K562 (cell line): ENCODE measurements at regions not wholly inside any gene's neighbourhood (a gene's known extent, or its start where the extent isn't known, plus 50 kb on each side); places are given as distances from the start of the nearest gene placed in this dataset.

ENCODE experiments used
- ARID3A ChIP-seq: IDR thresholded peaks from 2 replicates; pipeline ENCODE4 v1.6.1; 2012; ENCODE audit warnings: low read depth, low read length, improper control_type of control experiment, borderline replicate concordance
- CAMTA2 ChIP-seq: fragments of 250-450 bp; sonication (Bioruptor Pico); conservative IDR thresholded peaks from 2 replicates; pipeline ENCODE4 v1.5.1; 2022
- EWSR1 ChIP-seq: fragments of 450-650 bp; IDR thresholded peaks from 2 replicates; pipeline ENCODE4 v1.6.1; 2018; ENCODE audit warnings: borderline replicate concordance, mild to moderate bottlenecking, low read depth, moderate library complexity; ENCODE audit not compliant: partially characterized antibody
- KLF16 ChIP-seq: IDR thresholded peaks from 2 replicates; pipeline ENCODE4 v1.6.1; 2016; ENCODE audit warnings: antibody characterized with exemption
- NBN ChIP-seq: fragments of 450-650 bp; IDR thresholded peaks from 2 replicates; pipeline ENCODE4 v1.6.1; 2016; ENCODE audit warnings: low read depth, mild to moderate bottlenecking
- NCOA1 ChIP-seq: fragments of 450-650 bp; IDR thresholded peaks from 2 replicates; pipeline ENCODE4 v1.6.1; 2016; ENCODE audit warnings: low read depth
- REST ChIP-seq, 2 experiments: fragments of 450-650 bp; formaldehyde crosslinking in 1 of 2; IDR thresholded peaks; 2 replicates each; pipeline versions ENCODE4 v1.4.0 to v1.6.1; 2014 to 2020; ENCODE audit warnings: mild to moderate bottlenecking in 2 of 2, borderline replicate concordance in 1 of 2, low read depth in 1 of 2
- SMC3 ChIP-seq: conservative IDR thresholded peaks from 2 replicates; pipeline ENCODE4 v1.6.1; 2011; ENCODE audit warnings: low read depth, low read length, improper control_type of control experiment; ENCODE audit not compliant: insufficient read depth
- ZKSCAN1 ChIP-seq: fragments of 150-350 bp; IDR thresholded peaks from 2 replicates; pipeline ENCODE4 v1.6.1; 2016; ENCODE audit warnings: low read depth, low read length
- ZNF12 ChIP-seq: sonication (generic); formaldehyde crosslinking; IDR thresholded peaks from 2 replicates; pipeline ENCODE4 v1.4.0; 2020; ENCODE audit warnings: mild to moderate bottlenecking, missing genetic modification reagents
- ZNF124 ChIP-seq: sonication (generic); formaldehyde crosslinking; IDR thresholded peaks from 2 replicates; pipeline ENCODE4 v1.8.1; 2022; ENCODE audit warnings: missing genetic modification reagents
- ZNF140 ChIP-seq: fragments of 250-450 bp; sonication (Bioruptor Pico); IDR thresholded peaks from 2 replicates; pipeline ENCODE4 v1.8.0; 2021; ENCODE audit warnings: moderate library complexity, mild to moderate bottlenecking, inconsistent platforms
- ZNF507 ChIP-seq: conservative IDR thresholded peaks from 2 replicates; pipeline ENCODE4 v1.6.1; 2017; ENCODE audit warnings: missing genetic modification characterization, missing compliant biosample characterization
- ZNF518B ChIP-seq: fragments of 250-450 bp; sonication (Bioruptor Pico); IDR thresholded peaks from 2 replicates; pipeline ENCODE4 v1.5.0; 2021; ENCODE audit warnings: mild to moderate bottlenecking, moderate library complexity
- ZNF583 ChIP-seq: fragments of 250-450 bp; sonication (Bioruptor Pico); IDR thresholded peaks from 2 replicates; pipeline ENCODE4 v1.4.0; 2020

GRCh38 chr1:222095606-222096475 is 354.0 kb upstream of the DUSP10 start (continued):
- TF ChIP-seq ZNF518B (CRISPR knock-in tag) (no peak), CAMTA2 (CRISPR knock-in tag) (no peak), SMC3 (0 out of 2 replicates have a peak, but pooled peaks have one; percentile 44), NCOA1 (no peak), EWSR1 (no peak), ZNF583 (CRISPR knock-in tag) (no peak), ZNF507 (tag) (no peak), KLF16 (no peak), ZNF12 (CRISPR knock-in tag) (no peak), REST (IDR thresholded peaks at IDR 0.05; ENCODE audit: borderline replicate concordance) (peak; percentile 21; the same call in 1 of the 2 replicates), REST (CRISPR knock-in tag; IDR thresholded peaks at IDR 0.05; ENCODE audit: low read depth) (no peak), NBN (no peak), ZNF140 (CRISPR knock-in tag) (no peak), ZKSCAN1 (no peak), ZNF124 (CRISPR knock-in tag) (no peak), ARID3A (no peak)
